ENCODE measurements at regions not wholly inside any gene's neighbourhood (a gene's known extent, or its start where the extent isn't known, plus 50 kb on each side); places are given as distances from the start of the nearest gene placed in this dataset.
"Not testable (repeated sequence)": the region's sequence is repeated elsewhere in the genome, so short reads cannot be mapped to it uniquely, and the experiment has no call there.

DNA sequence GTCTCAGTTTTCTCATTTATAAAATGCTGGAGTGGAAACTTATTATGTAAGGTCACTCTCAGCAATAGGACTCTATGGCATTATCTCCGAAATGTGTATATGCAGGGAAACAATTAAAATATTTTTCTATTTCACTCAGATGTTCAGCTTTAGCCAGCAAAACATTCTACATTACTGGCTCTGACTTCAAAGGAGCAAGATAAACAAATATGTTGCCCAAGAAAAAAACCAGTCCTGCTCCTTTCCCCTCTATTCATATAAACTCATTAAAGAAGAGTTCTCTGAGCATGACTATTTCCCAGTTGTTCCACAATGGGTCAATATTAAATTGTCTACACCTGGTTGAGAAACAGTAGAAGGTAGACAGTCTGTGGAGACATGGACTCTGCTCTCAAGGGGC is 155.0 kb downstream of the NPR3 start:
- TF ChIP-seq, protein P1, sequence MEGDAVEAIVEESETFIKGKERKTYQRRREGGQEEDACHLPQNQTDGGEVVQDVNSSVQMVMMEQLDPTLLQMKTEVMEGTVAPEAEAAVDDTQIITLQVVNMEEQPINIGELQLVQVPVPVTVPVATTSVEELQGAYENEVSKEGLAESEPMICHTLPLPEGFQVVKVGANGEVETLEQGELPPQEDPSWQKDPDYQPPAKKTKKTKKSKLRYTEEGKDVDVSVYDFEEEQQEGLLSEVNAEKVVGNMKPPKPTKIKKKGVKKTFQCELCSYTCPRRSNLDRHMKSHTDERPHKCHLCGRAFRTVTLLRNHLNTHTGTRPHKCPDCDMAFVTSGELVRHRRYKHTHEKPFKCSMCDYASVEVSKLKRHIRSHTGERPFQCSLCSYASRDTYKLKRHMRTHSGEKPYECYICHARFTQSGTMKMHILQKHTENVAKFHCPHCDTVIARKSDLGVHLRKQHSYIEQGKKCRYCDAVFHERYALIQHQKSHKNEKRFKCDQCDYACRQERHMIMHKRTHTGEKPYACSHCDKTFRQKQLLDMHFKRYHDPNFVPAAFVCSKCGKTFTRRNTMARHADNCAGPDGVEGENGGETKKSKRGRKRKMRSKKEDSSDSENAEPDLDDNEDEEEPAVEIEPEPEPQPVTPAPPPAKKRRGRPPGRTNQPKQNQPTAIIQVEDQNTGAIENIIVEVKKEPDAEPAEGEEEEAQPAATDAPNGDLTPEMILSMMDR (IDR thresholded peaks at IDR 0.05; ENCODE audit: borderline replicate concordance, control extremely low read depth, extremely low read depth, insufficient read depth, missing control alignments): no peak
- no peak for DNase-seq (ENCODE audit: low spot score)
- in situ Hi-C loops (cut with MboI; ENCODE audit: low sequenced_read_pairs, unreplicated experiment): no loop called here

- in situ Hi-C loops (cut with MboI; ENCODE audit: low sequenced_read_pairs, unreplicated experiment): no loop called here
- TF ChIP-seq, protein P1 (IDR thresholded peaks at IDR 0.05; ENCODE audit: borderline replicate concordance, control extremely low read depth, extremely low read depth, insufficient read depth, missing control alignments): no peak
- DNase-seq (ENCODE audit: low spot score): no peak
These were observed 158.1 kb downstream of the NPR3 start for GRCh38 chr5:32869216-32869615.

- no peak for DNase-seq (ENCODE audit: low spot score)
- in situ Hi-C loops (cut with MboI; ENCODE audit: low sequenced_read_pairs, unreplicated experiment): no loop called here
- TF ChIP-seq, protein P1 (IDR thresholded peaks at IDR 0.05; ENCODE audit: borderline replicate concordance, control extremely low read depth, extremely low read depth, insufficient read depth, missing control alignments): no peak
These were observed 165.7 kb downstream of the NPR3 start for GRCh38 chr5:32876791-32877190.

- DNase-seq (ENCODE audit: low spot score); in situ Hi-C loops (cut with MboI; ENCODE audit: low sequenced_read_pairs, unreplicated experiment): not testable (repeated sequence)
These were observed 168.2 kb downstream of the NPR3 start for GRCh38 chr5:32879364-32879763.

DNA sequence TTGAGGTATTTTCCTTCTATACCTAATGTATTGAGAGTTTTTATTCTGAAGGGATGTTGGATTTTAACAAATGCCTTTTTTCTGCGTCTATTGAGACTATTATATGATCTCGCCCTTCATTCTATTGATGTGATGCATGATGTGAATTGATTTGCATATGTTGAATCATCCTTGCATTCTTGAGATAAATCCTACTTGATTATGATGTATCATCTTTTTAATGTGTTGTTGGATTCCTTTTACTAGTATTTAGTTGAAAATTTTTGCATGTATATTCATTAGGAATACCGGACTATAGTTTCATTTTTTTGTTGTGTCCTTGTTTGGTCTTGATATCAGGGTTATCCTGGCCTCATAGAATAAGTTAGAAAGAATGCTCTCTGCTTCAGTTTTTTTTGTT is 169.7 kb downstream of the NPR3 start:
- TF ChIP-seq, protein P1 (IDR thresholded peaks at IDR 0.05; ENCODE audit: borderline replicate concordance, control extremely low read depth, extremely low read depth, insufficient read depth, missing control alignments): no peak
- DNase-seq (ENCODE audit: low spot score): no peak
- in situ Hi-C loops (cut with MboI; ENCODE audit: low sequenced_read_pairs, unreplicated experiment): no loop called here

- DNase-seq (ENCODE audit: low spot score): no peak
- TF ChIP-seq, protein P1 (IDR thresholded peaks at IDR 0.05; ENCODE audit: borderline replicate concordance, control extremely low read depth, extremely low read depth, insufficient read depth, missing control alignments): no peak
- in situ Hi-C loops (cut with MboI; ENCODE audit: low sequenced_read_pairs, unreplicated experiment): no loop called here
These were observed 176.3 kb downstream of the NPR3 start for GRCh38 chr5:32887390-32887789.

GRCh38 chr5:32889078-32889477 is 178.0 kb downstream of the NPR3 start:
- DNase-seq (ENCODE audit: low spot score): no peak
- TF ChIP-seq, protein P1 (IDR thresholded peaks at IDR 0.05; ENCODE audit: borderline replicate concordance, control extremely low read depth, extremely low read depth, insufficient read depth, missing control alignments): no peak
- in situ Hi-C loops (cut with MboI; ENCODE audit: low sequenced_read_pairs, unreplicated experiment): no loop called here
